Upper lobe of left lung (tissue), 6 donors: ENCODE measurements at regions not wholly inside any gene's neighbourhood (a gene's known extent, or its start where the extent isn't known, plus 50 kb on each side); places are given as distances from the start of the nearest gene placed in this dataset.
A peak's percentile ranks its signal among the peaks of the same experiment; 100 is the strongest.

Experiments used
- ATAC-seq, 2 donors: fragments of 200-7000 bp; cut with Tn5 transposase; one replicate each; pipeline ENCODE4 v1.9.1; 2022; ENCODE audit warnings: mild to moderate bottlenecking in 2 of 2, moderate library complexity in 2 of 2; ENCODE audit not compliant: low FRiP score in 2 of 2
- DNase-seq, 2 donors: peaks; one replicate each; pipeline ENCODE4 v3.0.0-alpha.2; 2019 to 2020
- H3K27ac ChIP-seq, 4 donors: fragments of 200-600 bp; sonication (generic); one replicate each; pipeline ENCODE4 v1.5.1; 2016 to 2019
- H3K27me3 ChIP-seq, 4 donors: fragments of 200-600 bp; sonication (generic); one replicate each; pipeline ENCODE4 v1.5.1; 2017 to 2019
- H3K36me3 ChIP-seq, 4 donors: fragments of 200-600 bp; sonication (generic); one replicate each; pipeline ENCODE4 v1.5.1; 2016 to 2019
- H3K4me1 ChIP-seq, 4 donors: fragments of 200-600 bp; sonication (generic); one replicate each; pipeline ENCODE4 v1.5.1; 2018 to 2019
- H3K4me3 ChIP-seq, 4 donors: fragments of 200-600 bp; sonication (generic); one replicate each; pipeline ENCODE4 v1.5.1; 2017 to 2019; ENCODE audit warnings: mild to moderate bottlenecking in 2 of 4, moderate library complexity in 1 of 4
- H3K9me3 ChIP-seq, 4 donors: fragments of 200-600 bp; sonication (generic); one replicate each; pipeline ENCODE4 v1.5.1; 2018 to 2019
- EP300 ChIP-seq, 4 donors: sonication (generic); formaldehyde crosslinking; IDR thresholded peaks; one replicate each; pipeline ENCODE4 v1.5.1; 2017; ENCODE audit warnings: antibody characterized with exemption in 4 of 4, control low read depth in 2 of 4
- POLR2A ChIP-seq, 4 donors: fragments of 450-650 bp; IDR thresholded peaks; one replicate each; pipeline ENCODE4 v1.5.1; 2016 to 2017; ENCODE audit warnings: antibody characterized with exemption in 4 of 4, mild to moderate bottlenecking in 2 of 4
- POLR2AphosphoS5 ChIP-seq, 2 donors: sonication (generic); formaldehyde crosslinking; IDR thresholded peaks; one replicate each; pipeline ENCODE4 v1.5.1; 2017; ENCODE audit warnings: antibody characterized with exemption in 2 of 2
- WGBS, 2 donors: methylation state at CpG; one replicate each; pipeline ENCODE4 v1.1.5; 2017 to 2018; 5-methylcytosine and 5-hydroxymethylcytosine counted together
- TF ChIP-seq, protein P1 (sequence below), 6 experiments: fragments of 450-650 bp in 4 of 6; fragments of 200-600 bp in 2 of 6; sonication (generic) in 2 of 6; IDR thresholded peaks; one replicate each; pipeline ENCODE4 v1.5.1; 2016 to 2019; ENCODE audit warnings: antibody characterized with exemption in 6 of 6
- donor health status: DM: no; HTN: no; CAD: no; lungs with moderate emphysema.
- donor health status: DM: no; HTN: yes; CAD: no; lungs with severe emphysema.

DNA sequence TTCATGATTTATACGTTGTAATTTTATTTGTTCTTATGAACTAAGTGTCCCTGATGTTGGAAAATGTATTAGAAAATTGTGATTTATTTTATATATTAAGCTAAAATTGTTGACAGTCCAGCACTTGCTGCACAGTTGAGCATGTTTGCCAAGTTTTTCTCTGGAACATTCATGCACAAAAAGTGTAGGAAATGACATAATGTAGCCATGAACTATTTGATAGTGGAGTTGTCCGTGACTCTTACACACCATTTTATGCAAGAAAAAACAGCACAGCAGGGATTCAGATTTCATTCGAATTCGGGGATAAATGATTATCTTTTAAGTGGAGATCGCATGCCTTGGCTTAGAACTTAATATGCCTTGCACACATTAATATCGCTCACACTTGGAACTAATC, 708.6 kb upstream of the WWC1 start:
- Histone ChIP-seq H3K4me1 (no peaks in the 10 kb centered on the region), H3K9me3 (no peaks in the 10 kb centered on the region), H3K36me3 (no peaks in the 10 kb centered on the region), H3K27me3 (no peaks in the 10 kb centered on the region), H3K4me3 (no peak overlapping the region), H3K27ac (no peak overlapping the region)
- ATAC-seq: no peak
- TF ChIP-seq POLR2A (IDR thresholded peaks at IDR 0.05) (no peak), POLR2AphosphoS5 (IDR thresholded peaks at IDR 0.05) (no peak), EP300 (IDR thresholded peaks at IDR 0.05) (no peak)
- TF ChIP-seq, protein P1, sequence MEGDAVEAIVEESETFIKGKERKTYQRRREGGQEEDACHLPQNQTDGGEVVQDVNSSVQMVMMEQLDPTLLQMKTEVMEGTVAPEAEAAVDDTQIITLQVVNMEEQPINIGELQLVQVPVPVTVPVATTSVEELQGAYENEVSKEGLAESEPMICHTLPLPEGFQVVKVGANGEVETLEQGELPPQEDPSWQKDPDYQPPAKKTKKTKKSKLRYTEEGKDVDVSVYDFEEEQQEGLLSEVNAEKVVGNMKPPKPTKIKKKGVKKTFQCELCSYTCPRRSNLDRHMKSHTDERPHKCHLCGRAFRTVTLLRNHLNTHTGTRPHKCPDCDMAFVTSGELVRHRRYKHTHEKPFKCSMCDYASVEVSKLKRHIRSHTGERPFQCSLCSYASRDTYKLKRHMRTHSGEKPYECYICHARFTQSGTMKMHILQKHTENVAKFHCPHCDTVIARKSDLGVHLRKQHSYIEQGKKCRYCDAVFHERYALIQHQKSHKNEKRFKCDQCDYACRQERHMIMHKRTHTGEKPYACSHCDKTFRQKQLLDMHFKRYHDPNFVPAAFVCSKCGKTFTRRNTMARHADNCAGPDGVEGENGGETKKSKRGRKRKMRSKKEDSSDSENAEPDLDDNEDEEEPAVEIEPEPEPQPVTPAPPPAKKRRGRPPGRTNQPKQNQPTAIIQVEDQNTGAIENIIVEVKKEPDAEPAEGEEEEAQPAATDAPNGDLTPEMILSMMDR (IDR thresholded peaks at IDR 0.05): no peak
- 62 to 66% methylated on average over 6 of the region's 6 CpGs for WGBS, 2 donors
- DNase-seq: no peak

DNA sequence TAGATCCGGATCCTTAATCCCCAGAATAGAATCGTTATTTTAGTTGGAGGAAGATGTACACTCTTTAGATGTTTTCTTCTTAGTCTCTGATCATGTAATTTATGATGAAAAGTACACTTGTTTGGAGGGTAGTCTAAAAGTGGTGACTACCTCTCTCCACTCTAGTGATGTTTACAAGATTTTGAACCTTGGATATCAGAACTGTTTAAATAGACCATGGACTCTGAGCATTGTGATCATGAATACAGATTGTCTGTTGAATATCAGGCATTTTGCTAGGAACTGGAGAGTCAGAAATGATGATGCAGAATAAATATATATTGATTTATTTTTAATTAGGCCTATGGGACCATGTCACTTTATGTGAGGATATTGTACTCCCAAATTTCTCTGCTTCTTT, 706.3 kb upstream of the WWC1 start:
- Histone ChIP-seq H3K4me3 (no peak overlapping the region), H3K27ac (no peak overlapping the region), H3K27me3 (no peaks in the 10 kb centered on the region), H3K36me3 (no peaks in the 10 kb centered on the region), H3K4me1 (no peaks in the 10 kb centered on the region), H3K9me3 (no peaks in the 10 kb centered on the region)
- 87 to 90% methylated on average over 2 of the region's 2 CpGs for WGBS, 2 donors
- no peak for ATAC-seq
- no peak for DNase-seq
- no peak for TF ChIP-seq POLR2A (IDR thresholded peaks at IDR 0.05)
- TF ChIP-seq POLR2AphosphoS5 (IDR thresholded peaks at IDR 0.05): no peak
- TF ChIP-seq, protein P1 (IDR thresholded peaks at IDR 0.05): no peak
- no peak for TF ChIP-seq EP300 (IDR thresholded peaks at IDR 0.05)

DNA sequence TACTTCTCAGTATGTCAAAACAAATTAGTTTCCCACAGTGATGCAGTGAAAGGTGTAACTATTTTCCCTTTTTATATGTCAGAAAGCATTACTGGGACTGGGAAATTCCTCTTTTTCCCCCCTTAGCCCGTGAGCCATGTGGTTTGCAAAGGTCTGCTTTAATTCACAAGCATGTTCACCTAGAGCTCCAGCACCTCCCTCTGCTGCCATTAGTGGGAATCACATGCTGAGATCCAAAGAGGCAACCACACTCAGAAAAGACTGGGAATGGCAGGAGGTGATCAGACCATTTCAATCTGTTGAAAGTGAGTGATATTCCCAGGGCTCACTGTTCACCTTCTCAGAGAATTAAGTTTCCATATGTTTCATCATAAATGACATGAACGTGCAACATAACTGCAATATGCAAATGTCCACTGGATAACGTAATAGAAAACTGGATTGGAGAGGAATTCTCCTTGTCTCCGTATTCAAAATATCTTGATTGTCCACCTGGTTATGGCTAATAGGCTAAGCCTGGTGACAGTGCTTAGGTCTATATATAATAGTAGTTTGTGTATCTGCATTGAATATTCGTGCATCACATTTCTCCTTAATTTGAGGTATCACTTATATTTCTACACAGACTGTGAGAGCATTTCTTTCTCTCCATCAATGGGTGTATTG, 703.5 kb upstream of the WWC1 start:
- Histone ChIP-seq H3K9me3 (no peaks in the 10 kb centered on the region), H3K4me3 (no peak overlapping the region), H3K27me3 (no peaks in the 10 kb centered on the region), H3K27ac (no peak overlapping the region), H3K4me1 (no peaks in the 10 kb centered on the region), H3K36me3 (no peaks in the 10 kb centered on the region)
- 70% methylated on average over 5 of the region's 5 CpGs for WGBS, 2 donors
- TF ChIP-seq POLR2AphosphoS5 (IDR thresholded peaks at IDR 0.05) (no peak), POLR2A (IDR thresholded peaks at IDR 0.05) (no peak), EP300 (IDR thresholded peaks at IDR 0.05) (no peak)
- TF ChIP-seq, protein P1 (IDR thresholded peaks at IDR 0.05): peak in 1 of 6 experiments; percentile 8
- ATAC-seq (no peak), DNase-seq (no peak)

DNA sequence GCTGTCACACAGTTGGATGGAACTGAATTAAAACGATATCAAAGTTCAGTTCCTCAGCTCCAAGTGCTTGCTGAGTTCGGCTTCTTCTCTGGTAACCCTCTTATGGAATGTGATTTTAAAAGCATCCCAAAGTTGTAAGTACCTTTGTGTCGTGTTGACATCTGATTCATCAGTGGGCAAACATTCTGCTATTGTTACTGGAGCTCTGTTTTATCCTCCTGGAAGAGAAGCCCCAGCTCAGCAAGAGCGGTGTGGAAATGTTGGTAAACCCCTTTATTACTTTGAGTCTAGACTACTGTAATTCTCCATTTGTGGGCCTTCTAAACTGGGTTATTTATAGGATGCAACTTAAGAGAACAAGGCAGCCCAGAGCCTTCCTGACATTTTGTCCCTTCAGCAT, 699.3 kb upstream of the WWC1 start:
- H3K4me1 ChIP-seq: no peaks in the 10 kb centered on the region

More for the DNA sequence above, 699.3 kb upstream of the WWC1 start:
- DNase-seq (no peak), ATAC-seq (no peak)
- no peak overlapping the region for H3K27ac ChIP-seq
- H3K4me3 ChIP-seq: no peak overlapping the region
- H3K36me3 ChIP-seq: no peaks in the 10 kb centered on the region
- TF ChIP-seq, protein P1 (IDR thresholded peaks at IDR 0.05): no peak
- no peaks in the 10 kb centered on the region for H3K9me3 ChIP-seq
- no peaks in the 10 kb centered on the region for H3K27me3 ChIP-seq
- WGBS, 2 donors: 85% methylated on average over 4 of the region's 4 CpGs
